B cell (primary cell): ENCODE measurements at regions not wholly inside any gene's neighbourhood (a gene's known extent, or its start where the extent isn't known, plus 50 kb on each side); places are given as distances from the start of the nearest gene placed in this dataset.

Experiments used
- ATAC-seq: fragments of 200-7000 bp; cut with Tn5 transposase; one replicate; pipeline ENCODE4 v1.10.0; 2021; ENCODE audit warnings: low read depth, mild to moderate bottlenecking, moderate number of reproducible peaks, moderate library complexity
- CTCF ChIA-PET: fragments of 350-600 bp; sonication (Branson Sonifier 250); formaldehyde crosslinking; loops from one replicate; lab custom pipeline; 2021; ENCODE audit warnings: antibody characterized with exemption, inconsistent platforms; lab: Charles Lee
- POLR2A ChIA-PET: fragments of 350-600 bp; sonication (Branson Sonifier 250); formaldehyde crosslinking; loops from one replicate; lab custom pipeline; 2021; ENCODE audit warnings: antibody characterized with exemption; lab: Charles Lee
- DNase-seq: peaks from one replicate; pipeline ENCODE4 v3.0.0; 2013
- H2AFZ ChIP-seq: 2 replicates; pipeline ENCODE4 v1.6.1; 2012; ENCODE audit warnings: mild to moderate bottlenecking, low read depth, low read length; ENCODE audit not compliant: insufficient read depth, poor library complexity, severe bottlenecking
- H3K27ac ChIP-seq, 2 donors: 1 replicate in 1 of 2; 2 replicates in 1 of 2; pipeline ENCODE4 v1.5.1; 2012 to 2013; ENCODE audit warnings: low read length in 2 of 2, mild to moderate bottlenecking in 2 of 2, moderate library complexity in 1 of 2
- H3K27me3 ChIP-seq, 4 experiments: fragments of 200-600 bp in 1 of 4; sonication (generic) in 1 of 4; replicated peaks in 1 of 4; 1 replicate in 2 of 4; 2 replicates in 2 of 4; pipeline versions ENCODE4 v1.6.1 to v1.7.0; 2013 to 2016; ENCODE audit warnings: low read length in 3 of 4, mild to moderate bottlenecking in 2 of 4, mixed read lengths in 1 of 4, moderate library complexity in 1 of 4; ENCODE audit not compliant: insufficient read depth in 4 of 4, control insufficient read depth in 3 of 4; ENCODE audit errors: control extremely low read depth in 1 of 4
- H3K36me3 ChIP-seq, 2 experiments: replicated peaks in 1 of 2; 1 replicate in 1 of 2; 2 replicates in 1 of 2; pipeline versions ENCODE4 v1.6.1 to v1.7.1; 2013; ENCODE audit warnings: low read length in 1 of 2; ENCODE audit not compliant: insufficient read depth in 2 of 2, control insufficient read depth in 1 of 2; ENCODE audit errors: control extremely low read depth in 1 of 2, extremely low read depth in 1 of 2
- H3K4me1 ChIP-seq, 2 donors: fragments of 200-600 bp in 1 of 2; sonication (generic) in 1 of 2; 1 replicate in 1 of 2; 2 replicates in 1 of 2; pipeline versions ENCODE4 v1.5.1 to v1.6.1; 2013 to 2017; ENCODE audit warnings: low read length in 2 of 2; ENCODE audit not compliant: control insufficient read depth in 2 of 2, insufficient read depth in 2 of 2
- H3K4me2 ChIP-seq: replicated peaks from 2 replicates; pipeline ENCODE3; 2012; ENCODE audit warnings: mild to moderate bottlenecking, low read depth, low read length; ENCODE audit not compliant: poor library complexity, severe bottlenecking
- H3K4me3 ChIP-seq, 5 experiments: fragments of 200-600 bp in 1 of 5; sonication (generic) in 1 of 5; 1 replicate in 3 of 5; 2 replicates in 2 of 5; pipeline versions ENCODE4 v1.5.1 to v1.7.0; 2011 to 2016; ENCODE audit warnings: low read length in 4 of 5, mild to moderate bottlenecking in 4 of 5, low read depth in 2 of 5, control low read depth in 1 of 5, moderate library complexity in 1 of 5; ENCODE audit not compliant: insufficient read depth in 1 of 5; ENCODE audit errors: control extremely low read depth in 1 of 5, extremely low read depth in 1 of 5
- H3K79me2 ChIP-seq: fragments of 200-600 bp; sonication (generic); one replicate; pipeline ENCODE4 v1.6.0; 2016; ENCODE audit warnings: low read length; ENCODE audit not compliant: control insufficient read depth, insufficient read depth
- H3K9ac ChIP-seq: fragments of 200-600 bp; sonication (generic); 2 replicates; pipeline ENCODE4 v1.6.1; 2017; ENCODE audit warnings: mild to moderate bottlenecking, low read length, moderate library complexity
- H3K9me3 ChIP-seq, 3 donors: one replicate each; pipeline versions ENCODE4 v1.6.1 to v1.7.1; 2013; ENCODE audit warnings: low read length in 2 of 3; ENCODE audit not compliant: control insufficient read depth in 2 of 3, insufficient read depth in 1 of 3; ENCODE audit errors: control extremely low read depth in 1 of 3
- H4K20me1 ChIP-seq: 2 replicates; pipeline ENCODE4 v1.6.0; 2012; ENCODE audit warnings: mild to moderate bottlenecking, low read length; ENCODE audit not compliant: insufficient read depth, control insufficient read depth, poor library complexity, severe bottlenecking
- H3K27ac Mint-ChIP-seq: one replicate; pipeline ENCODE4 v1.8.0; 2021; ENCODE audit warnings: mixed read lengths
- H3K27me3 Mint-ChIP-seq: one replicate; pipeline ENCODE4 v1.8.0; 2021; ENCODE audit warnings: mixed read lengths
- H3K4me1 Mint-ChIP-seq: one replicate; pipeline ENCODE4 v1.8.0; 2021; ENCODE audit warnings: mixed read lengths
- H3K4me3 Mint-ChIP-seq: one replicate; pipeline ENCODE4 v1.8.0; 2021; ENCODE audit warnings: mixed read lengths
- H3K9me3 Mint-ChIP-seq: one replicate; pipeline ENCODE4 v1.8.0; 2022; ENCODE audit warnings: mixed read lengths; ENCODE audit not compliant: insufficient read depth
- EZH2 ChIP-seq: IDR thresholded peaks from 2 replicates; pipeline ENCODE4 v1.6.1; 2012; ENCODE audit warnings: borderline replicate concordance, low read depth, mild to moderate bottlenecking, moderate library complexity, low read length; ENCODE audit not compliant: insufficient read depth, poor library complexity, severe bottlenecking
- WGBS: methylation state at CpG from one replicate; pipeline ENCODE4 v1.1.5; 2013; ENCODE audit warnings: missing lambda C conversion rate; ENCODE audit not compliant: insufficient coverage; 5-methylcytosine and 5-hydroxymethylcytosine counted together
- intact Hi-C: fragments of 100-400 bp; cut with micrococcal nuclease; formaldehyde crosslinking; loops from one replicate; pipeline ENCODE4 v1.10.0; 2022
- TF ChIP-seq, protein P1 (sequence below): fragments of 200-600 bp; IDR thresholded peaks from one replicate; pipeline ENCODE4 v1.8.0; 2022; ENCODE audit warnings: antibody characterized with exemption, mild to moderate bottlenecking

DNA sequence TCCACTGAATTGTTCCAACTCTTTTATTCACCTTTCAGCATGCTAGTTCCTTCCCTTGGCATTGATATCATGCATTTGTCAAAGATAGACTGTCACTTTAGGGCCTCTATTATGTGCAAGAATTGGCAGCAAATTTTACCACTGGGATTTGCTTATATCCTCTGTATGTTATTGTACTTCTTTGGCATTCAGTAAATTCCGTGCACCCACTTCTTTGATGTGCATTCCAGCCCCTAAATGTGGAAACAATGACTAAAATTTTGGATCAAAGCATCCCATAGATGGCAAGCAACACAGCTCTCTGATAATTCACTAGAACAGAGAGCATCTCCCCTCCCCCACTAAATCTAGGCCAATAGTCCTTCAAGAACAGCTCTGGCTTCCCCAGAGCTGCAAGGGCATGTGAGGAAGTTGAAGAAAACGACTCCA lies 399.0 kb upstream of the HNRNPA3 start:
- H3K9me3 ChIP-seq = no peaks in the 10 kb centered on the region
- no peaks in the 10 kb centered on the region for H3K9me3 Mint-ChIP-seq
- peaks cover 4% of the 10 kb centered on the region for H3K27me3 Mint-ChIP-seq
- 83% methylated on average over 1 of the region's 2 CpGs for WGBS
- no peak overlapping the region for H3K9ac ChIP-seq
- ATAC-seq (no peak), DNase-seq (no peak)
- CTCF ChIA-PET = interaction anchor here (0.9 to 2.8 kb wide), 10 partner anchors 8 to 673 kb away, joined by 3 to 15 read pairs (median 4); no protein-coding TSS in a partner anchor
- H3K27ac ChIP-seq = no peak overlapping the region
- H3K4me1 Mint-ChIP-seq = peaks cover 2% of the 10 kb centered on the region
- no peaks in the 10 kb centered on the region for H4K20me1 ChIP-seq
- H3K36me3 ChIP-seq = no peaks in the 10 kb centered on the region
- POLR2A ChIA-PET = no interaction called here
- TF ChIP-seq, protein P1, sequence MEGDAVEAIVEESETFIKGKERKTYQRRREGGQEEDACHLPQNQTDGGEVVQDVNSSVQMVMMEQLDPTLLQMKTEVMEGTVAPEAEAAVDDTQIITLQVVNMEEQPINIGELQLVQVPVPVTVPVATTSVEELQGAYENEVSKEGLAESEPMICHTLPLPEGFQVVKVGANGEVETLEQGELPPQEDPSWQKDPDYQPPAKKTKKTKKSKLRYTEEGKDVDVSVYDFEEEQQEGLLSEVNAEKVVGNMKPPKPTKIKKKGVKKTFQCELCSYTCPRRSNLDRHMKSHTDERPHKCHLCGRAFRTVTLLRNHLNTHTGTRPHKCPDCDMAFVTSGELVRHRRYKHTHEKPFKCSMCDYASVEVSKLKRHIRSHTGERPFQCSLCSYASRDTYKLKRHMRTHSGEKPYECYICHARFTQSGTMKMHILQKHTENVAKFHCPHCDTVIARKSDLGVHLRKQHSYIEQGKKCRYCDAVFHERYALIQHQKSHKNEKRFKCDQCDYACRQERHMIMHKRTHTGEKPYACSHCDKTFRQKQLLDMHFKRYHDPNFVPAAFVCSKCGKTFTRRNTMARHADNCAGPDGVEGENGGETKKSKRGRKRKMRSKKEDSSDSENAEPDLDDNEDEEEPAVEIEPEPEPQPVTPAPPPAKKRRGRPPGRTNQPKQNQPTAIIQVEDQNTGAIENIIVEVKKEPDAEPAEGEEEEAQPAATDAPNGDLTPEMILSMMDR = no peak
- TF ChIP-seq EZH2 = no peak
- H3K27ac Mint-ChIP-seq = no peak overlapping the region
- intact Hi-C loops = no loop called here
- no peak overlapping the region for H3K4me2 ChIP-seq
- H3K4me3 ChIP-seq = no peak overlapping the region
- no peak overlapping the region for H2AFZ ChIP-seq
- peaks cover 0 to 3% of the 10 kb centered on the region in 2 donors for H3K4me1 ChIP-seq
- H3K4me3 Mint-ChIP-seq = no peak overlapping the region
- H3K79me2 ChIP-seq = no peaks in the 10 kb centered on the region
- H3K27me3 ChIP-seq = no peaks in the 10 kb centered on the region

DNA sequence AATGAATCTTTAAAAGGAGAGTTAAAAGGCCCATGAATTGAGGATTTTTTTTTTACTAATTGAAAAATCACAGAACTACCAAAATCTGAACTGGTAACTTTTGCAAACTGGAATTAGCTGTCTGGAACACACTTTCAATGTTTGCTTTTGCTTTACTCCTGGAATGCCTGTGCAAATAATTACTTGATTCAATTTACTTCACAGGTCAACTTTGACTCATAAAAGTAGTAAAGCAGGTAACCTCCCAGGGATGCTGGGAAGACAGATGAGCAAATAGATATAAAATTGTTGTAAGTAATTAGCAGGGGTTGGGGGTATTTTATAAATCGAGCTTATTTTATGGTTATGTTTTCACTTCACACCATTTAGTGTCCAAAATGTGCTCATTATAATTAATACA lies 398.3 kb upstream of the HNRNPA3 start:
- no peaks in the 10 kb centered on the region for H3K9me3 ChIP-seq
- H3K9ac ChIP-seq = no peak overlapping the region
- Mint-ChIP-seq H3K4me1 (peaks cover 2% of the 10 kb centered on the region), H3K27me3 (peaks cover 4% of the 10 kb centered on the region), H3K27ac (no peak overlapping the region), H3K4me3 (no peak overlapping the region), H3K9me3 (no peaks in the 10 kb centered on the region)
- H3K27me3 ChIP-seq = no peaks in the 10 kb centered on the region
- H3K36me3 ChIP-seq = no peaks in the 10 kb centered on the region
- H3K4me1 ChIP-seq = peaks cover 0 to 3% of the 10 kb centered on the region in 2 donors
- WGBS = no CpG with 5 or more reads among the region's 1 CpG
- no peak overlapping the region for H3K4me3 ChIP-seq
- H3K4me2 ChIP-seq = no peak overlapping the region
- intact Hi-C loops = no loop called here
- ChIA-PET CTCF (interaction anchor here (0.6 to 2.8 kb wide), 11 partner anchors 7 to 687 kb away, joined by 3 to 15 read pairs (median 4); no protein-coding TSS in a partner anchor), POLR2A (no interaction called here)
- H4K20me1 ChIP-seq = no peaks in the 10 kb centered on the region
- no peak overlapping the region for H2AFZ ChIP-seq
- DNase-seq (no peak), ATAC-seq (no peak)
- H3K27ac ChIP-seq = no peak overlapping the region
- no peak for TF ChIP-seq EZH2
- TF ChIP-seq, protein P1 = no peak
- H3K79me2 ChIP-seq = no peaks in the 10 kb centered on the region
